ENCODE measurements at regions not wholly inside any gene's neighbourhood (a gene's known extent, or its start where the extent isn't known, plus 50 kb on each side); places are given as distances from the start of the nearest gene placed in this dataset.

DNA sequence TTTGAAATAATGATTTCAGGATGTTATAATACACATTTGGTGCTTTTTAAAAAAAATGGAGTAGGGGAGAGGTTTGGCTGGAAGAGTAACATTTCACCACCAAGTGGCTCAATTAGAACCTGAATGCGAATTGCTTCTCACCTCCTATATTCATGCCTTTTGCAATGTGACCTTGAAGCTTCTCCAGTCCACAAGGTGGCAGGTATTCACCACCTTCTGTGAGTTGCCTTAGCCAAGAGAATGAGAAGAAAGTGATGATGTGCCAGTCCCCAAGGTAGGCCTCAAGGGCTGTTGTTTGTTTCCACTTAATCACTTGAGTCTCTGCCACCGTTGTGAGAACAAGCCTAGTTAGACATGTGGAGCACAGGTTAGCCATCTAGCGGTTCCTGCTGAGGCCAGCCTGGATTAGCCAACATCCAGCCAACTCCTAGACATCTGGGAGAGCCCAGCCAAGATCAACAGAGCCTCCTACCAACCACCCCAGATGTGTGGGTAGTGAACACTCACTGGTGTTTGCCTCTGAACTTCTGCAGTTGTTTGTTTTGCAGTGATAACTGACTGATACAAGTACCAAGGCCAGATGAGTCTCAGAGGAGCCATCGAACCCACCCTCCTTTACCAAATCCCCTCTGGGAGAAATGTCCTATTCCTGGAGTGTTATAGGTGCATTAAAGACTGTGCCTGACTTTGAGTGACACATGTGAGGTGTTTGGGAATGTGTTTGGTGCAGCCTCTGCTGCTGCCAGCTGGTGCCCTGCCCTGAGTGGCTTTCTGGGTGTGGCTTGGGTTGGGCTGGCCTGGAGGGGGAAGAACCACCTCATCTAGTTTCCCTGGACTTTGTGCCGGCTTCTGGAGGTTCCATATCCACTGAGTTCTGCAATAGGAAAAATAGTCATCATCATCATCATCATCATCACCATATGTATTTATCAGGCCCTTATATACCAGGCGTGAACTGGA, 132.5 kb upstream of the RFLNA start:
- no peak for DNase-seq (ENCODE audit: low read depth in 3 of 3)

DNA sequence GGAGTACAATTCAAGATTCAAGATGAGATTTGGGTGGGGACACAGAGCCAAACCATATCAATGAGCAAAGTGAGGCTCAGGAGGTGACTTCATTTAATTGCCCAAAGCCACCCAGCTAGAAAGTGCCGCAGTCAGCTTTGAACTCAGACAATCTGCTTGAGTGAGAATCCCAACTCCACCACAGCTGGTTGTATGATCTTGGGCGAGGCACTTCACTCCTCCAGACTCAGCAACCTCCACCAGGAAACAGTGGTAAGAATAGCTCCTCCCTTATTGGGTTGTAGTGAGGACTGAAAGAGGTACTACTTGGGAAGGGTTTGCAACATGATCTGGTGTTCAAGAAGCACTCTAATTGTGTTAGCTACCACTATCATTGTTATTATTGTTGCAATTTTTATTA, 129.2 kb upstream of the RFLNA start:
- no peak for DNase-seq (ENCODE audit: low read depth in 3 of 3)

DNA sequence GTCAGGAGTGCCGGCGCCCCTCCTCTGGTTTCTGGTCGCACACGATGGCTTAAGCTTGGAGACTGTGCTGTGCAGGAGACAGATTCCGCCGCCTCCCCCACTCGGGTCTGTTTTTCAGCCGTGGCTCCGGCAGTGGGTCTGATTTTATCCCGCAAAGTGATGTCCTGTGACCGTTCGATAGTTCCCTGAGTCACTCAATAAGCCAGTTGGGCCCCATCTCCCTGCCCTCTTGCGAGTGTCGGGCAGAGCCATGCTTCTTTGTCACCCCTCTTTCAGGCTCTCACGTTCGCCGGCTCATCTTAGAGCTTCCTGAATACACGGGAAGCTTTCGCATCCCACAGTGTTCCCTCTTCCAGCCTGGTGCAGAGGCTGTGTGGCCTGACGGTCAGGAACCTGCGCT, 127.8 kb upstream of the RFLNA start:
- no peak for DNase-seq (ENCODE audit: low read depth in 3 of 3)

DNA sequence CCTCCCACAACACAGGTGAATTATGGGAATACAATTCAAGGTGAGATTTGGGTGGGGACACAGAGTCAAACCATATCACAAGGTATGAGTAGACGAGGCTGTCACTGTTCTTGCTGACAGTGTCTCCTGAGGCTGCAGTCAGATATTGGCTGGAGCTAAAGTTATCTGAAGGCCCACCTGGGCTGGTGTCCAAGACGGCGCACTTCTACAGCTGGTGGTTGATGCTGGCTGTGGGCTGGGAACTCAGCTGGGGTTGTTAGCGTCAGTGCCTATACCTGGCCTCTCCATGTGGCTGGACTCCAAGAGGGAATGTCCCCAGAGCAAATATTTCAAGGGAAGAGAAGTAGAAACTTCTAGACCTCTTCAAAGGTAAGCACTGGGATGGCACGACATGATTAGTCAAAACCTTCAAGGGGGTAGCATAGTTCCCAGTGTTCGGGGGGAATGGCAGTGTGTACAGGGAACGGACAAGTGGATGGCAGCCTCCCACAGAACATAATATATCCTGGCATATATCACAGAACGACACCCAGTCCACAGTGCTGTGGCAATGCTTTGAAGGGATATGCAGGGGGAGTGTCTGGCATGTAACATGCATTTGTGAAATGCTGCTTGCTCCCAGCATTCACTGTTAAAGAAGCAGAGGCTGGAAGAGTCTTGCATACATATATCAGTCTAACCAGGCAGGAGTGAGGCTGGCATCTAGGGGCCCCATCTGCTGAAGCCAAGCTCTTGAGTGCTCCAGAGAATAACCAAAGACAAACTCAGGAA, 126.7 kb upstream of the RFLNA start:
- no peak for DNase-seq (ENCODE audit: low read depth in 3 of 3)

DNA sequence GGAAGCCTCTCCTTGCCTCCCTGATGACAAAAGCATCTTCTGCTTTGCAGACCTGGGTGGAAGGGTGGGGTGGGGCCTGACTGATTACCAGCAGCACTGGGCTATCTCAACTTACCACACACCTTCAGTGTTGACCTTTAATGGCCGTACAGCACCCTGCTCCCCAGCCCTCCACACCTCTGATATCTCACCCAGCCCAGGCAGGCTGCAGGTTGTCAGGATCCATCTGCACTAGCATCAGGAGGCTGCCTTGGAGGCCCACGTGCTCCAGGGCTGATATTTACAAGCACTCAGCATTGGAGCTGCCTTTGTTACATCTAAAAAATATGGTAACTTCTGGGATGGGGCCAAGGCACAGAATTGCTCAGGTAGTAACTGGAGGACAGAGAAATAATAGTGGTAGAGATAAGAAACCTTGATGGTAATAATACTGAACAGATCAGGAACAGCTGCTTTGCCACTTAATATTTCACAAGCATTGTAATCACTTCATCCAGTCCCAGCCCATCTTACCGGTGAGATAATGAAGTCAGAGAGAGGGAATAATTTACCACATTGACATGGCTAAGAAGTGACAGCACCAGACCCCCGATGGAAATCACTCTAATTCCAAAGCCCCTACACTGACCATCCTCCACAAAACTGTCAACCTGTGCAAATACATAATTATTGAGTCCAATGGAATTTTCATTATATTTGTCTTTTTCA, 125.2 kb upstream of the RFLNA start:
- no peak for DNase-seq (ENCODE audit: low read depth in 3 of 3)

DNA sequence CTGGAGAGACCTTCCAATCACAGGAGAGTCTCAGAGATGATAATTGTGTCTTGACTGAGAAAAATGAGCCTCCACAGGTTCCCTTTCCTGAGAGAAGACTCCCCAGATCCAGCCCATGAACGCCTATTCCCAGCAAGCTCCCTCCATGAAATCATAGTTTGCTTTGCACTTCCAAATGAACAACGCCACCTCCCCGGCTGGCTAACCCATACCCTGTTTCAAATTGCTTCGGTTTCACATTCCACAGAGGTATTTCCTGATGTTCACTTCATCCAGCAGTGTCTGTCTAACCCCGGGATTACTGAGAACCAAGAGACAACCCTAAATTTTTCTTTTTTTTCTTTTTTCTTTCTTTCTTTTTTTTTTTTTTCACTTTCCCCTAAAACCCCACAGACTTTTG, 124.1 kb upstream of the RFLNA start:
- DNase-seq (ENCODE audit: low read depth in 3 of 3): no peak

DNA sequence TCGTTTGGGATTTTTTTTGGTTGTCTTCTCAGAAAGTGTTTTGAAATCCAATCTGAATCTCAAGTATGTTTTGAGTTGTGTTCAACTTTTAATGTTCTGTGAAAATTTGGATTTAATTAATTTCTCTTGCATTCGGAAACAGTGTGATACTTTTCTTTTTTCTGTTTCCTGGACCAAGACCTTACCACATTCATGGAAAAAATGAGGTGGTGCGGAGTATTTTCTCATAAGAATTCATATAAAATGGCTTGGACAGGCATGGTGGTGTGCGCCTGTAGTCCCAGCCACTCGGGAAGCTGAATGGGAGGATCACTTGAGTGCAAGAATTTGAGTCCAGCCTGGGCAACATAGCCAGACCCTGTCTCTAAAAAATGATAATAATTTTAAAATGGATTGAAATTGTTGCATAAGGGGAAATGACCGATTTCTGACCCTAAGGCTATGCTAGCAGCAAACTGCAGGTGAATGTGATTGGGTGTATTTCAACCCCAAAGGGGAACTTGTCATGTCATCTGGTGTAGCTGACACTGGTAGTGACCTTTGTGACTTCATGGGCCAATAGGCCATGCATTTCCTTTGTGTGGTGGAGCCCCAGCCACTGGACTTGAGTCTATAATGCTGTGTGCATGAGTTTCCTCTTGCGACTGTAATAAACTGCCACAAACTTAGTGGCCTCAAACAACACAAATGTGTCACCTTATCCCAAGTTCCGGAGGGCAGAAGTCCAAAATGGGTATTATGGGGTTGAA, 123.5 kb upstream of the RFLNA start:
- no peak for DNase-seq (ENCODE audit: low read depth in 3 of 3)

DNA sequence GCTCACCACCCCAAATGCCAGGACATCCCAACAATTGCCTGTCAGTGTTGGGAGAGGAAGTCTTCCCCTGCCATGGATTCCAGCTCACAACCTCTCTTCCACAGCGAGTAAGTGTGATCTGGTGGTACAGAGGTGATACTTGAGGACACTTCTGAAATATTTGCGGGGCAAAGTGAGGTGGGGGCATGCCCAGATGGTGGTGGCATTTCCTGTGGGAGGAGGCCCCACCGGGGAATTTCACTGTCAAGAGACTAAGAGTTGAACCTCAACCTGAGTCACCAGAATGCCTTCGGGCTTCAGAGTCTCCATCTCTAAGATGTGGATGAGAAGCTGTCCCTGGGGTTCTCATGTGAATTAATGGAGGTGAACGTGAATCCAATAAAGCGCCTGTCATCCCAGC, 122.3 kb upstream of the RFLNA start:
- no peak for DNase-seq (ENCODE audit: low read depth in 3 of 3)

DNA sequence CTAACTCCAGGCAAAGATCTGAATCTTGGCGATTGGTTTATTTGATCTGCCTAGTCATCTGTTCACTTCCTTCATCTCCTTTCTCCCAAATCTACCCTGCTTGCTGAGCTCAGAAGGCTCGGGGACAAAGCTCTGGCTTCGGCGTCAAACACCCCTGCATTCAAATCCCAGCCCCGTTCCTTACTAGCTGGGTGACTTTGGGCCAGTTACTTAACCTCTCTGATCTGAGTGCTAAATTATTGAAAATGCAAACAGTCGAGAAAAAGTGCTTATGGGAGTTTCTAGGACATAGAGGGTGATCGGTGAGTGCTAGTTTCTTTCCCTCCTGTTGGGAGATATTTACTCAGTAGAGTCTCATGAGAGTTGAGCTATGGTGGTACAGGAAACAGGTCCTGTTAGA, 121.2 kb upstream of the RFLNA start:
- DNase-seq (ENCODE audit: low read depth in 3 of 3): no peak

DNA sequence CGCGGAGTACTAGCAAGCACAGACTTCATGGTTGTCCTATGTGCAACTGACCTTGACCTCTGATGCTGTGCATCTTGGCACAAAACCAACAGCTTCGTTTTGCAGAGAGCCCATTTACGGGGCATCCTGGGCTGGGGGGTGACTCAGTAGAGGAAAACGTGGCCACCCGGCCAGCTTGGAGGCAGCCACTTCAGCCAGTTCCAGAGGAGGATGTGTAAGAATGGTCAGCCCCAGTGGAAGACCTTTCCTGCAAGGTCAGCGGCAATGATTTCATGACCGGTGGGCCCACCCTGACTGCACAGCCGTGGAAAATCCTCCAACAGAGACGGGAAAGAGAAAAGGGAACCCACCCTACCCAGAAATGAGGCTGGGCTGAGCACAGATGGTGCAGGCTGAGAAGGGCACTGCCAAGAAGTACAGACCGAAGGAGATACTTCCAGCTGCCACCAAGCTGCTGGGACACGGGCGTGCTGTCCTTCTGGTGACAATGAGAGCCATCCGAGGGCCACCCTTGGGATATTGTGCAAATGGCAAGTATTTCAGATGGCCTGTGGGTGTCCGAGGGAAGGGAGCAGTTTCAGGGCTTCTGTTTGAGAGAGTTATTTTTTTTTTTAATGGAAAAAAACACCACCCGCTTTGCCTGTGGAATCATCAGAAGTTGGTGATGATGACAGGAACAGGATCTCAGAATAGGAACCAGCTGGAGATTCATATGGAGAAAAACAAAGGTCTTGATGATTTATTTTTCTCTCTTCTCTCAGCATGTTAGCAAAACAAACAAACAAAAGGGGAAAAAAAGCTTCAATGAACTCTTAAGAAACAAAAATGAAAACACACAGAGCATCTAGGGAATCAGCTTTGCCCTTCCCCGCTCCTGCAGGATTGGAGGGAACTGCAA, 120.2 kb upstream of the RFLNA start:
- DNase-seq (ENCODE audit: low read depth in 3 of 3): no peak

DNA sequence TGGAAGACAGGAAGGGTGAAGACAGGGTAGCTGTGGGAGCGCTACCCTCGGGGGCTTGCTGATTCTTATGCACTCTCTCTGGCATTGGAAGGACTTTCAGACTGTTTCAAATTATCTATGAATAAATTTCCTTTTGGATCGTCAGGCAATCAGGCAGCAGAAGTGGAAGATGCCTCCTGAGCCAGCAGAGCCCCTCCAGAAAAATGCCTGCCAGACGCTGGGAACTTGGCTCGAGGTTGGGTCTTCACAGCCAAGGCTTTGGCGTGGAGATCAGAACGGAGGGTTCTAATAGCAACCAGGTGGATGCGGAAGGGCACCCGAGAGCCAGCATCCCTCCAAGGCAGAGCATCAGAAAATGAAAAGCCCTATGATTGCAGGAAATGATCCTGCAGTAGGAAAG, 119.2 kb upstream of the RFLNA start:
- DNase-seq (ENCODE audit: low read depth in 3 of 3): no peak

DNA sequence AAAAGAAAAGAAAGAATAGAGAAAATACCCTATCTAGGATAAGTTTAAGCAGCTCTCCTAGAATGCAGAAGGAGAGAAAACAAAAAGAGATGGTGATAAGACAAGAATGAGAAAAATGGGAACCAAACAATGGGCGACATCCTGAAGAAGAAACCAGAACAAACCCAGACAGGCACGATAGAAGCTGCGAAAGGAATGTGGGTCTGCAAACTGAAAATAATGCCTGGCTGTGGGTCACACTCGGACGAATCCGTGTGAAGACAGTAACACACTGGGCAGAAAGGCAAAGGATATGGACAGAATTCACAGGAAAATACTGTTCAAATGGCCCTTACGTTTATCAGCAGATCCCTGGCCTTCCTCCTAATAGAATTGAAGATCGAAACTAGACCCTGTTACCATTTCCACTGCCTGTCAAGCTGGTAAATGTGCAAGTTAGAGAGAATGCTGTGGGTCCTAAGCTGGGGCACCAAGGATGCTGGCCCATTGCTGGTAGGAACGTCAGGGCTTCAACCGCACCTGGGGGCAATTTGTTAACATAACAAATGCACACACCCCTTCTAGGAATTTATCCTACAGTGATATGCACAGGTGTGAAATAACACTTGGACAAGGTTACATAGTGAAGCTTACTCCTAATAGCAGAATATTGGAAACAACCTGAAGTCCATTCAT, 117.5 kb upstream of the RFLNA start:
- DNase-seq (ENCODE audit: low read depth in 3 of 3): no peak

DNA sequence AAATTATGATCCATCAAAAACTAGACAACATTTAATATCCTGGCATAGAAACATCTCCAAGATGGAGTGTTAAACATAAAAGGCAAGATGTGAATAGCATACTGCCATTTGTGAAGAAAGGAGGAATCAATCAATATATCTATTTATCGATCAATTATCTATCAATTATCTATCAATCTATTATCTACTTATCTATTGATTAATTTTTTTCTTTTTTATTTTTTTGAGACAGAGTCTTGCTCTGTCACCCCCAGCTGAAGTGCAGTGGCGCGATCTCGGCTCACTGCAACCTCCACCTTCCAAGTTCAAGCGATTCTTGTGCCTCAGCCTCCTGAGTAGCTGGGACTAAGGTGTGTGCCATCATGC, 117.0 kb upstream of the RFLNA start:
- no peak for DNase-seq (ENCODE audit: low read depth in 3 of 3)

DNA sequence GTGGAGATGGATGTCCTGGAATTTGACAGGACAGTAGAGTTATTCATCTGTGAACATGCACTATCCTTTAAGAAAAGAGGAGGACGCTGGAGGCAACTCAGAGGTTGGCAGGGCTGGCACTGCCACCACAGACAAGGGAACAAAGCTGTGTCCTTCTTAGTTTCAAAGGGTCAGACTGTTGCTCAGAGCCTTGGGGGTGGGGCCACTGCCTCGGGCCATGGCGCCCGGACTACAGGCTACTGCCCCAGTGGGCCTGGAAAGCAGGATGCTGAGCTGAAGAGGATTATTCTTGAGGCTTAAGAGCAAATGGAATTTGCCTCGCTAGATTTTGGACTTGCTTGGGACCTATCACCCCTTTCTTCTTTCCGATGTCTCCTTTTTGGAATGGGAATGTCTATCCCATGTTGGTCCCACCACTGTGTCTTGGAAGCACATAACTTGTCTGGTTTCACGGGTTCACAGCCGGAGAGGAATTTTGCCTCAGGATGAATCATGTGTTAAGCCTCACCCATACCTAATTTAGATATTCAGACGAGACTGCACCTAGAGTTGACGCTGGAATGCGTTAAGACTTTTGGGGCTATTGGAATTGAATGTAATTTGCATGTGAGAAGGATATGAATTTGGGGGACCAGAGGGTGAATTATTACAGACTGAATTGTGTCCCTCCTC, 114.8 kb upstream of the RFLNA start:
- DNase-seq (ENCODE audit: low read depth in 3 of 3): no peak

DNA sequence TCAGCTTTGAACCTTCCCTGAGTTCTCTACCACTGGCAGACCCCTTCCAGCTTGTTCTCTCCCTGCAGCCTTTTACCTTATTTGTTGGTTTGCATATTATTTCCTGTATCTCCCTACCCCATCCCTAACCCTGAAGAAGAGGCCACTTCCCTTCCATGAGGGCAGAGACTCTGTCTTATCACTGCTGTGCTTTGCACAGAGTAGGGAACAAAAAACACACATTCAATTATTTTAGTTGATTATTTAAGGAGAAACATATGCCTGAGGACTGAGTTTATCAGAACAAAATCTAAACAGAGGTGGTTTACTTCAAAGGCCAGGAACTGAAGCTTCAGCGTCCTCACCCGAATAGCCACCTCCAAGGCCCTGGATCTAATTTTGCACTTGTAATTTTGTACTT, 111.7 kb upstream of the RFLNA start:
- no peak for DNase-seq (ENCODE audit: low read depth in 3 of 3)

DNA sequence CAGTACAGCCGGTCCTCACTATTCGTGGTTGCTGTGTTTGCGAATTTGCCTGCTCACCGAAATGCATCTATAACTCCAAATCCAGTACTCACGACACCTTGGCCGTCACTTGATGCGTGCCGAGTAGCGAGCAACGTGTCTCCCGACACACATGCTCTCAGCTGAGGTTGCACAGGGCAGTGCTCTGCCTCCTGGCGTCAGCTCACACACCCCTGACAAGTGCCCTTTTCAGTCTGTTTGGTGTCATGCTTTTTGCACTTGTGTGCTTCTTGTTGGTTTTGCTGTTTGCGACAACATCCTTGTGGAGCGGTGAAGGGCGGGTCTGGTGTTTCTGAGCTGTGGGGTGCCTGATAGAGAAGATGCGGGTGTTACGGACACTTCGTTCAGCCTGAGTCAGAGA, 110.4 kb upstream of the RFLNA start:
- DNase-seq (ENCODE audit: low read depth in 3 of 3): no peak

DNA sequence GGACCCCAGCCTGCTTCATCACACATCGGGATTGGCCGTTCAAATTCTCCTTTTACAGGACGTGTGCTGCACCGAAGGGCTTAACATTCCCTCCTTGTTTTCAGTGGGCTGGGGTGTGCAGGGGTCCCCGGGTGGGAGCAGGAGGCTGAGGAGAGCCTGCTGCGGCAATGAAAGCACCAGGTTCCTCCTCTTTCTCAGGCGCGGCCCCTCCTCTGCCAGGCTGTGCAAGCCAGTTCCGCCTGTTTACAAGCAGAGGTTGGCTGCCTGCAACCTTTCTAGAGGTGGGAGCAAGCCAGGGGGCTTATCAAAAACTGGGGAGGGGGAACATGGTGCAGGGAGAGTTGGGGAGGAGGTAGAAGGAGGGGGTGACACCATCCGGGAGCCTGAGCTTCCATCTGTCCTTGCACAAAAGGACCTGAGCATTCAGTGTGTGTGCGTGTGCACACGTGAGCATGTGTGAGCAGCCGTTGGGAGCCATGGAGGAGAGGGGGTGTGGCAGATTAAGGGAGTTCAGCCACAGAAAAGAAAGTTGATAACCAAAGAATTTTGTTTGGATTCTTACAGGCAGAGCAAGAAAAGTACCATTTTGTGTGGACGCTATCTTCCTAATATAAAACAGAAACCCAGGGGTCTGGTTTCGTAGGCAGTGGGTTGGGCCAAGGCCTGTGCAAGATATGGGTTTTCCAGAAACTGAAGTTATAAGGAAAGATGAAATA, 108.8 kb upstream of the RFLNA start:
- no peak for DNase-seq (ENCODE audit: low read depth in 3 of 3)

DNA sequence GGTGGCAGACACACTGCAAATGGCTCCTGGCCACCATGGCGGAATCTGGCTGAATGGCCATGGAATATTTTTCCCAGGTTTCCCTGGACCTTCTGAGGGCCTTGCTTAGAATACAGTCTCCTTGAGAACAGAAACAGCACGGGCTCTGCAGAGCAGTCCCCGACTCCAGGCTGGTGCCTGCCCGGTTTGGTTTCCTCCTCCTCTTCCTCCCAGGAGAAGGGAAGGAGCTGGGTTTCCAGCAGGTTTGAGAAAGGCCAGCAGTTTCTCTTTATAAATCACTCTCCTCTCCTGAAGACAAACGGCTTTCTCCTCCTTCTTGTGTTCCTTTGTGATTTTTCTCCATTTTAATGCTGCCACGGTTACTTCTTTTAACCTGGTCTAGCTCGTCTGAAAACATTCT, 106.8 kb upstream of the RFLNA start:
- no peak for DNase-seq (ENCODE audit: low read depth in 3 of 3)

Measured in stimulated activated CD4-positive, alpha-beta T cell treated with anti-CD3 and anti-CD28 coated beads, TNF-alpha, amount 100 ng/mL, for 48 hours (primary cell).